ENCODE measurements at regions not wholly inside any gene's neighbourhood (a gene's known extent, or its start where the extent isn't known, plus 50 kb on each side); places are given as distances from the start of the nearest gene placed in this dataset.
"Not testable (repeated sequence)": the region's sequence is repeated elsewhere in the genome, so short reads cannot be mapped to it uniquely, and the experiment has no call there.

GRCh38 chr12:86572455-86572854, 316.3 kb upstream of the MGAT4C start:
- intact Hi-C loops (cut with micrococcal nuclease) = no loop called here
- Mint-ChIP-seq H3K4me3 (no peak overlapping the region), H3K27ac (no peak overlapping the region), H3K27me3 (ENCODE audit: low read depth in 2 of 2) (no peaks in the 10 kb centered on the region), H3K9me3 (peaks cover 13% of the 10 kb centered on the region in 2 donors), H3K36me3 (no peaks in the 10 kb centered on the region), H3K4me1 (no peaks in the 10 kb centered on the region)
- H3K4me3 ChIP-seq (ENCODE audit: low read length) = no peak overlapping the region
- no peaks in the 10 kb centered on the region for H3K9me3 ChIP-seq (ENCODE audit: control insufficient read depth, insufficient read depth, low read length)
- 13% methylated on average over 1 of the region's 1 CpG for WGBS (ENCODE audit: insufficient coverage)
- H3K27me3 ChIP-seq (ENCODE audit: control insufficient read depth, insufficient read depth, low read length) = no peaks in the 10 kb centered on the region
- no peak overlapping the region for H3K27ac ChIP-seq (ENCODE audit: low read length)
- DNase-seq (no peak), ATAC-seq (no peak)
- no peak for TF ChIP-seq CTCF (IDR thresholded peaks at IDR 0.05)
- no peaks in the 10 kb centered on the region for H3K4me1 ChIP-seq (ENCODE audit: control insufficient read depth, insufficient read depth, low read length)
- no peaks in the 10 kb centered on the region for H3K36me3 ChIP-seq (ENCODE audit: control insufficient read depth, insufficient read depth, low read length)

GRCh38 chr12:86565038-86565437, 308.8 kb upstream of the MGAT4C start:
- Histone ChIP-seq H3K36me3 (ENCODE audit: control insufficient read depth, insufficient read depth, low read length) (no peaks in the 10 kb centered on the region), H3K27me3 (ENCODE audit: control insufficient read depth, insufficient read depth, low read length) (no peaks in the 10 kb centered on the region), H3K4me1 (ENCODE audit: control insufficient read depth, insufficient read depth, low read length) (no peaks in the 10 kb centered on the region), H3K4me3 (ENCODE audit: low read length) (no peak overlapping the region), H3K27ac (ENCODE audit: low read length) (no peak overlapping the region), H3K9me3 (ENCODE audit: control insufficient read depth, insufficient read depth, low read length) (peaks cover 16% of the 10 kb centered on the region)
- no peak for TF ChIP-seq CTCF (IDR thresholded peaks at IDR 0.05)
- no peaks in the 10 kb centered on the region for H3K36me3 Mint-ChIP-seq
- WGBS (ENCODE audit: insufficient coverage) = 88% methylated on average over 2 of the region's 2 CpGs
- no peak for DNase-seq
- no peak for ATAC-seq
- no peaks in the 10 kb centered on the region for H3K27me3 Mint-ChIP-seq (ENCODE audit: low read depth in 2 of 2)
- H3K27ac Mint-ChIP-seq = no peak overlapping the region
- intact Hi-C loops (cut with micrococcal nuclease) = no loop called here
- H3K4me3 Mint-ChIP-seq = no peak overlapping the region
- H3K9me3 Mint-ChIP-seq = peaks cover 6 to 10% of the 10 kb centered on the region in 2 donors
- no peaks in the 10 kb centered on the region for H3K4me1 Mint-ChIP-seq

GRCh38 chr12:86555491-86555890, 299.3 kb upstream of the MGAT4C start:
- H3K27ac Mint-ChIP-seq; H3K4me1 ChIP-seq (ENCODE audit: control insufficient read depth, insufficient read depth, low read length); DNase-seq; ATAC-seq; H3K4me3 Mint-ChIP-seq; H3K4me3 ChIP-seq (ENCODE audit: low read length); H3K27me3 Mint-ChIP-seq (ENCODE audit: low read depth in 2 of 2); H3K36me3 Mint-ChIP-seq; H3K36me3 ChIP-seq (ENCODE audit: control insufficient read depth, insufficient read depth, low read length); H3K27ac ChIP-seq (ENCODE audit: low read length); intact Hi-C loops (cut with micrococcal nuclease); H3K9me3 ChIP-seq (ENCODE audit: control insufficient read depth, insufficient read depth, low read length); H3K27me3 ChIP-seq (ENCODE audit: control insufficient read depth, insufficient read depth, low read length); H3K4me1 Mint-ChIP-seq: not testable (repeated sequence)
- peaks cover 9 to 18% of the 10 kb centered on the region in 2 donors for H3K9me3 Mint-ChIP-seq
- 66% methylated on average over 5 of the region's 5 CpGs for WGBS (ENCODE audit: insufficient coverage)

- H3K36me3 Mint-ChIP-seq = no peaks in the 10 kb centered on the region
- no peak for TF ChIP-seq CTCF (IDR thresholded peaks at IDR 0.05)
- H3K9me3 Mint-ChIP-seq = peaks cover 9% of the 10 kb centered on the region in 2 donors
- intact Hi-C loops (cut with micrococcal nuclease) = no loop called here
- H3K9me3 ChIP-seq (ENCODE audit: control insufficient read depth, insufficient read depth, low read length) = no peaks in the 10 kb centered on the region
- DNase-seq = no peak
- no peaks in the 10 kb centered on the region for H3K4me1 Mint-ChIP-seq
- H3K27ac ChIP-seq (ENCODE audit: low read length) = no peak overlapping the region
- no peaks in the 10 kb centered on the region for H3K27me3 ChIP-seq (ENCODE audit: control insufficient read depth, insufficient read depth, low read length)
- no peak overlapping the region for H3K4me3 Mint-ChIP-seq
- no peak overlapping the region for H3K27ac Mint-ChIP-seq
- 76% methylated on average over 1 of the region's 1 CpG for WGBS (ENCODE audit: insufficient coverage)
- no peaks in the 10 kb centered on the region for H3K27me3 Mint-ChIP-seq (ENCODE audit: low read depth in 2 of 2)
- H3K4me1 ChIP-seq (ENCODE audit: control insufficient read depth, insufficient read depth, low read length) = no peaks in the 10 kb centered on the region
- H3K4me3 ChIP-seq (ENCODE audit: low read length) = no peak overlapping the region
- no peak for ATAC-seq
- H3K36me3 ChIP-seq (ENCODE audit: control insufficient read depth, insufficient read depth, low read length) = no peaks in the 10 kb centered on the region
These were observed 295.0 kb upstream of the MGAT4C start for GRCh38 chr12:86551146-86551571.
